Right atrium auricular region (tissue), 2 donors: ENCODE measurements at regions not wholly inside any gene's neighbourhood (a gene's known extent, or its start where the extent isn't known, plus 50 kb on each side); places are given as distances from the start of the nearest gene placed in this dataset.
"Not testable (repeated sequence)": the region's sequence is repeated elsewhere in the genome, so short reads cannot be mapped to it uniquely, and the experiment has no call there.

Experiments used
- DNase-seq: peaks from one replicate; pipeline ENCODE4 v3.0.0-alpha.2; 2019; ENCODE audit warnings: low spot score
- H3K27ac ChIP-seq, 2 donors: fragments of 200-600 bp; sonication (generic); 1 replicate in 1 of 2; 2 replicates in 1 of 2; pipeline ENCODE4 v1.5.1; 2016 to 2019
- H3K27me3 ChIP-seq, 2 donors: fragments of 200-600 bp; sonication (generic); one replicate each; pipeline versions ENCODE4 v1.5.1 to v1.6.0; 2017 to 2019
- H3K36me3 ChIP-seq: fragments of 200-600 bp; sonication (generic); one replicate; pipeline ENCODE4 v1.5.1; 2016
- H3K4me1 ChIP-seq, 2 donors: fragments of 200-600 bp; sonication (generic); one replicate each; pipeline versions ENCODE4 v1.5.1 to v1.6.0; 2017 to 2019
- H3K4me3 ChIP-seq, 2 donors: fragments of 200-600 bp; sonication (generic); 1 replicate in 1 of 2; 2 replicates in 1 of 2; pipeline ENCODE4 v1.5.1; 2017 to 2019; ENCODE audit warnings: mild to moderate bottlenecking in 1 of 2, moderate library complexity in 1 of 2
- H3K9me3 ChIP-seq, 2 donors: fragments of 200-600 bp; sonication (generic); one replicate each; pipeline ENCODE4 v1.5.1; 2019
- CTCF ChIP-seq, 2 donors: fragments of 200-600 bp; sonication (generic); IDR thresholded peaks; one replicate each; pipeline ENCODE4 v1.5.1; 2019; ENCODE audit warnings: antibody characterized with exemption in 2 of 2

- no peaks in the 10 kb centered on the region for H3K9me3 ChIP-seq
- TF ChIP-seq CTCF (IDR thresholded peaks at IDR 0.05), result no peak
Observed at GRCh38 chr4:29722253-29722652, 997.9 kb upstream of the PCDH7 start.

GRCh38 chr4:29726938-29727337, 993.2 kb upstream of the PCDH7 start:
- Histone ChIP-seq H3K36me3 (no peaks in the 10 kb centered on the region), H3K27me3 (no peaks in the 10 kb centered on the region), H3K9me3 (no peaks in the 10 kb centered on the region), H3K27ac (no peak overlapping the region), H3K4me3 (no peak overlapping the region), H3K4me1 (no peaks in the 10 kb centered on the region)
- no peak for DNase-seq
- TF ChIP-seq CTCF (IDR thresholded peaks at IDR 0.05), result no peak

More at GRCh38 chr4:29722253-29722652, 997.9 kb upstream of the PCDH7 start:
- Histone ChIP-seq H3K4me1 (no peaks in the 10 kb centered on the region), H3K27me3 (no peaks in the 10 kb centered on the region), H3K4me3 (no peak overlapping the region), H3K27ac (no peak overlapping the region), H3K36me3 (no peaks in the 10 kb centered on the region)
- no peak for DNase-seq

GRCh38 chr4:29734343-29735213, 985.6 kb upstream of the PCDH7 start:
- Histone ChIP-seq H3K27me3 (no peaks in the 10 kb centered on the region), H3K36me3 (no peaks in the 10 kb centered on the region), H3K27ac (no peak overlapping the region), H3K9me3 (no peaks in the 10 kb centered on the region), H3K4me1 (no peaks in the 10 kb centered on the region), H3K4me3 (no peak overlapping the region)
- DNase-seq, result no peak
- TF ChIP-seq CTCF (IDR thresholded peaks at IDR 0.05), result no peak

- Histone ChIP-seq H3K4me3 (no peak overlapping the region), H3K36me3 (no peaks in the 10 kb centered on the region), H3K4me1 (no peaks in the 10 kb centered on the region), H3K27me3 (no peaks in the 10 kb centered on the region), H3K9me3 (no peaks in the 10 kb centered on the region), H3K27ac (no peak overlapping the region)
- no peak for DNase-seq
- TF ChIP-seq CTCF (IDR thresholded peaks at IDR 0.05), result no peak
Observed at GRCh38 chr4:29756966-29757365, 963.2 kb upstream of the PCDH7 start.

- Histone ChIP-seq H3K4me1 (no peaks in the 10 kb centered on the region), H3K9me3 (no peaks in the 10 kb centered on the region), H3K27ac (no peak overlapping the region), H3K27me3 (no peaks in the 10 kb centered on the region), H3K4me3 (no peak overlapping the region), H3K36me3 (no peaks in the 10 kb centered on the region)
- DNase-seq, result no peak
- TF ChIP-seq CTCF (IDR thresholded peaks at IDR 0.05), result no peak
Observed at GRCh38 chr4:29762151-29762550, 958.0 kb upstream of the PCDH7 start.

GRCh38 chr4:29770627-29771026, 949.5 kb upstream of the PCDH7 start:
- H3K9me3 ChIP-seq, result peaks cover 0 to 8% of the 10 kb centered on the region in 2 donors
- H3K4me1 ChIP-seq, result no peaks in the 10 kb centered on the region
- no peaks in the 10 kb centered on the region for H3K36me3 ChIP-seq
- DNase-seq, result no peak
- no peak for TF ChIP-seq CTCF (IDR thresholded peaks at IDR 0.05)
- H3K27ac ChIP-seq, result no peak overlapping the region
- no peak overlapping the region for H3K4me3 ChIP-seq
- no peaks in the 10 kb centered on the region for H3K27me3 ChIP-seq

- not testable (repeated sequence) for H3K4me3 ChIP-seq, H3K36me3 ChIP-seq, DNase-seq, H3K4me1 ChIP-seq, H3K27me3 ChIP-seq, H3K27ac ChIP-seq
- peaks cover 0 to 12% of the 10 kb centered on the region in 2 donors for H3K9me3 ChIP-seq
Observed at GRCh38 chr4:29788123-29788522, 932.0 kb upstream of the PCDH7 start.
